ENCODE measurements at regions not wholly inside any gene's neighbourhood (a gene's known extent, or its start where the extent isn't known, plus 50 kb on each side); places are given as distances from the start of the nearest gene placed in this dataset.

GRCh38 chr11:69400140-69400539 lies 81.3 kb upstream of the LINC01488 start:
- intact Hi-C loops (cut with DNase I; ENCODE audit: low total_unique reads), result no loop called here
- Histone ChIP-seq H3K4me3 (no peak overlapping the region), H3K9me3 (no peaks in the 10 kb centered on the region), H3K27ac (no peak overlapping the region), H3K36me3 (no peaks in the 10 kb centered on the region), H3K27me3 (no peaks in the 10 kb centered on the region), H3K4me1 (no peaks in the 10 kb centered on the region)
- DNase-seq, result no peak
- TF ChIP-seq POLR2A (IDR thresholded peaks at IDR 0.05) (no peak), CTCF (IDR thresholded peaks at IDR 0.05) (no peak)

- Histone ChIP-seq H3K4me3 (no peak overlapping the region), H3K27ac (no peak overlapping the region), H3K9me3 (no peaks in the 10 kb centered on the region), H3K27me3 (no peaks in the 10 kb centered on the region), H3K4me1 (no peaks in the 10 kb centered on the region), H3K36me3 (no peaks in the 10 kb centered on the region)
- intact Hi-C loops (cut with DNase I; ENCODE audit: low total_unique reads), result no loop called here
- TF ChIP-seq POLR2A (IDR thresholded peaks at IDR 0.05) (no peak), CTCF (IDR thresholded peaks at IDR 0.05) (no peak)
- DNase-seq, result no peak
These were observed 80.5 kb upstream of the LINC01488 start for GRCh38 chr11:69400771-69401590.

GRCh38 chr11:69401715-69402114 lies 79.7 kb upstream of the LINC01488 start:
- H3K27me3 ChIP-seq, result no peaks in the 10 kb centered on the region
- no peak overlapping the region for H3K4me3 ChIP-seq
- no peak for DNase-seq
- no peaks in the 10 kb centered on the region for H3K4me1 ChIP-seq
- TF ChIP-seq CTCF (IDR thresholded peaks at IDR 0.05), result no peak
- no peak for TF ChIP-seq POLR2A (IDR thresholded peaks at IDR 0.05)
- no peaks in the 10 kb centered on the region for H3K9me3 ChIP-seq
- no peak overlapping the region for H3K27ac ChIP-seq
- intact Hi-C loops (cut with DNase I; ENCODE audit: low total_unique reads), result no loop called here
- no peaks in the 10 kb centered on the region for H3K36me3 ChIP-seq

- no peak for TF ChIP-seq POLR2A (IDR thresholded peaks at IDR 0.05)
- TF ChIP-seq CTCF (IDR thresholded peaks at IDR 0.05), result no peak
- intact Hi-C loops (cut with DNase I; ENCODE audit: low total_unique reads), result no loop called here
These were observed 79.1 kb upstream of the LINC01488 start for GRCh38 chr11:69402251-69402887.

GRCh38 chr11:69403556-69404215 lies 77.8 kb upstream of the LINC01488 start:
- H3K36me3 ChIP-seq, result no peaks in the 10 kb centered on the region
- DNase-seq, result no peak
- H3K9me3 ChIP-seq, result no peaks in the 10 kb centered on the region
- TF ChIP-seq CTCF (IDR thresholded peaks at IDR 0.05), result no peak
- no peak for TF ChIP-seq POLR2A (IDR thresholded peaks at IDR 0.05)
- H3K4me3 ChIP-seq, result no peak overlapping the region
- no peaks in the 10 kb centered on the region for H3K4me1 ChIP-seq
- intact Hi-C loops (cut with DNase I; ENCODE audit: low total_unique reads), result no loop called here
- H3K27ac ChIP-seq, result no peak overlapping the region
- no peaks in the 10 kb centered on the region for H3K27me3 ChIP-seq

More at GRCh38 chr11:69402251-69402887, 79.1 kb upstream of the LINC01488 start:
- no peaks in the 10 kb centered on the region for H3K9me3 ChIP-seq
- no peak overlapping the region for H3K4me3 ChIP-seq
- no peaks in the 10 kb centered on the region for H3K27me3 ChIP-seq
- DNase-seq, result no peak
- no peaks in the 10 kb centered on the region for H3K36me3 ChIP-seq
- no peaks in the 10 kb centered on the region for H3K4me1 ChIP-seq
- no peak overlapping the region for H3K27ac ChIP-seq

Data from uterus (tissue), 3 donors.